K562 (cell line): ENCODE measurements at regions not wholly inside any gene's neighbourhood (a gene's known extent, or its start where the extent isn't known, plus 50 kb on each side); places are given as distances from the start of the nearest gene placed in this dataset.

Experiments used
- ATF7 ChIP-seq: fragments of 450-650 bp; IDR thresholded peaks from 2 replicates; pipeline ENCODE4 v1.7.1; 2014; ENCODE audit warnings: mild to moderate bottlenecking, moderate library complexity
- DMBX1 ChIP-seq: fragments of 250-450 bp; sonication (Bioruptor Pico); IDR thresholded peaks from 2 replicates; pipeline ENCODE4 v1.8.0; 2022; ENCODE audit warnings: inconsistent platforms, mild to moderate bottlenecking, moderate library complexity, borderline replicate concordance
- EZH2 ChIP-seq: IDR thresholded peaks from 2 replicates; pipeline ENCODE4 v1.6.1; 2012; ENCODE audit warnings: low read depth, mild to moderate bottlenecking, inconsistent platforms, low read length, borderline replicate concordance
- HDAC3 ChIP-seq: fragments of 450-650 bp; IDR thresholded peaks from 2 replicates; pipeline ENCODE4 v1.6.1; 2018; ENCODE audit warnings: borderline replicate concordance, mild to moderate bottlenecking, moderate library complexity; ENCODE audit not compliant: partially characterized antibody
- JUNB ChIP-seq: fragments of 450-650 bp; formaldehyde crosslinking; conservative IDR thresholded peaks from 2 replicates; pipeline ENCODE4 v1.4.0; 2020; ENCODE audit warnings: mild to moderate bottlenecking
- NUFIP1 ChIP-seq: fragments of 450-650 bp; IDR thresholded peaks from 2 replicates; pipeline ENCODE4 v1.6.1; 2018; ENCODE audit not compliant: partially characterized antibody
- RBM17 ChIP-seq: fragments of 200-400 bp; formaldehyde crosslinking; IDR thresholded peaks from 2 replicates; pipeline ENCODE4 v1.6.1; 2017; ENCODE audit warnings: low read depth, mild to moderate bottlenecking, low read length, borderline replicate concordance
- SP1 ChIP-seq: sonication (generic); formaldehyde crosslinking; IDR thresholded peaks from 2 replicates; pipeline ENCODE4 v1.8.1; 2022; ENCODE audit warnings: mild to moderate bottlenecking, missing genetic modification reagents
- SRSF3 ChIP-seq: fragments of 200-400 bp; formaldehyde crosslinking; IDR thresholded peaks from 2 replicates; pipeline ENCODE4 v1.6.1; 2016; ENCODE audit warnings: mild to moderate bottlenecking, low read length, moderate library complexity; ENCODE audit not compliant: insufficient read depth
- ZBTB17 ChIP-seq: fragments of 450-650 bp; formaldehyde crosslinking; IDR thresholded peaks from 2 replicates; pipeline ENCODE4 v1.4.0; 2020; ENCODE audit warnings: mild to moderate bottlenecking
- ZNF12 ChIP-seq: sonication (generic); formaldehyde crosslinking; IDR thresholded peaks from 2 replicates; pipeline ENCODE4 v1.4.0; 2020; ENCODE audit warnings: mild to moderate bottlenecking, missing genetic modification reagents
- ZNF140 ChIP-seq: fragments of 250-450 bp; sonication (Bioruptor Pico); IDR thresholded peaks from 2 replicates; pipeline ENCODE4 v1.8.0; 2021; ENCODE audit warnings: moderate library complexity, mild to moderate bottlenecking, inconsistent platforms
- ZNF212 ChIP-seq: fragments of 450-650 bp; formaldehyde crosslinking; IDR thresholded peaks from 2 replicates; pipeline ENCODE4 v1.4.0; 2020; ENCODE audit warnings: mild to moderate bottlenecking
- ZNF609 ChIP-seq: sonication (generic); formaldehyde crosslinking; IDR thresholded peaks from 2 replicates; pipeline ENCODE4 v1.8.1; 2023; ENCODE audit warnings: missing genetic modification reagents, mild to moderate bottlenecking, borderline replicate concordance
- TF ChIP-seq, protein P1 (sequence below): fragments of 450-650 bp; IDR thresholded peaks from 2 replicates; pipeline ENCODE4 v1.6.1; 2017; ENCODE audit warnings: antibody characterized with exemption
- TF ChIP-seq, protein P2 (sequence below): fragments of 450-650 bp; IDR thresholded peaks from 2 replicates; pipeline ENCODE4 v1.6.1; 2018; ENCODE audit warnings: mild to moderate bottlenecking, low read depth; ENCODE audit not compliant: partially characterized antibody
- TF ChIP-seq, protein P3 (sequence below), 2 experiments: fragments of 450-650 bp; IDR thresholded peaks; 2 replicates each; pipeline ENCODE4 v1.6.1; 2018; ENCODE audit warnings: mild to moderate bottlenecking in 2 of 2, low read depth in 1 of 2; ENCODE audit not compliant: partially characterized antibody in 2 of 2

GRCh38 chr3:126269354-126269753 lies 87.9 kb downstream of the KLF15 start (continued):
- TF ChIP-seq ZNF609 (CRISPR knock-in tag) (no peak), SRSF3 (no peak), NUFIP1 (no peak), ZBTB17 (no peak), RBM17 (no peak), EZH2 (no peak), JUNB (CRISPR knock-in tag) (0 out of 2 replicates have a peak, but pooled peaks have one; percentile 33), ATF7 (peak; percentile 93), HDAC3 (no peak), ZNF140 (CRISPR knock-in tag) (no peak), DMBX1 (CRISPR knock-in tag) (no peak), SP1 (no peak), ZNF212 (CRISPR knock-in tag) (no peak), ZNF12 (CRISPR knock-in tag) (no peak)
- TF ChIP-seq, protein P1, sequence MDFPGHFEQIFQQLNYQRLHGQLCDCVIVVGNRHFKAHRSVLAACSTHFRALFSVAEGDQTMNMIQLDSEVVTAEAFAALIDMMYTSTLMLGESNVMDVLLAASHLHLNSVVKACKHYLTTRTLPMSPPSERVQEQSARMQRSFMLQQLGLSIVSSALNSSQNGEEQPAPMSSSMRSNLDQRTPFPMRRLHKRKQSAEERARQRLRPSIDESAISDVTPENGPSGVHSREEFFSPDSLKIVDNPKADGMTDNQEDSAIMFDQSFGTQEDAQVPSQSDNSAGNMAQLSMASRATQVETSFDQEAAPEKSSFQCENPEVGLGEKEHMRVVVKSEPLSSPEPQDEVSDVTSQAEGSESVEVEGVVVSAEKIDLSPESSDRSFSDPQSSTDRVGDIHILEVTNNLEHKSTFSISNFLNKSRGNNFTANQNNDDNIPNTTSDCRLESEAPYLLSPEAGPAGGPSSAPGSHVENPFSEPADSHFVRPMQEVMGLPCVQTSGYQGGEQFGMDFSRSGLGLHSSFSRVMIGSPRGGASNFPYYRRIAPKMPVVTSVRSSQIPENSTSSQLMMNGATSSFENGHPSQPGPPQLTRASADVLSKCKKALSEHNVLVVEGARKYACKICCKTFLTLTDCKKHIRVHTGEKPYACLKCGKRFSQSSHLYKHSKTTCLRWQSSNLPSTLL: no peak
- TF ChIP-seq, protein P2, sequence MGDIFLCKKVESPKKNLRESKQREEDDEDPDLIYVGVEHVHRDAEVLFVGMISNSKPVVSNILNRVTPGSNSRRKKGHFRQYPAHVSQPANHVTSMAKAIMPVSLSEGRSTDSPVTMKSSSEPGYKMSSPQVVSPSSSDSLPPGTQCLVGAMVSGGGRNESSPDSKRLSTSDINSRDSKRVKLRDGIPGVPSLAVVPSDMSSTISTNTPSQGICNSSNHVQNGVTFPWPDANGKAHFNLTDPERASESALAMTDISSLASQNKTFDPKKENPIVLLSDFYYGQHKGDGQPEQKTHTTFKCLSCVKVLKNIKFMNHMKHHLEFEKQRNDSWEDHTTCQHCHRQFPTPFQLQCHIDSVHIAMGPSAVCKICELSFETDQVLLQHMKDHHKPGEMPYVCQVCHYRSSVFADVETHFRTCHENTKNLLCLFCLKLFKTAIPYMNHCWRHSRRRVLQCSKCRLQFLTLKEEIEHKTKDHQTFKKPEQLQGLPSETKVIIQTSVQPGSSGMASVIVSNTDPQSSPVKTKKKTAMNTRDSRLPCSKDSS: no peak
- TF ChIP-seq, protein P3, sequence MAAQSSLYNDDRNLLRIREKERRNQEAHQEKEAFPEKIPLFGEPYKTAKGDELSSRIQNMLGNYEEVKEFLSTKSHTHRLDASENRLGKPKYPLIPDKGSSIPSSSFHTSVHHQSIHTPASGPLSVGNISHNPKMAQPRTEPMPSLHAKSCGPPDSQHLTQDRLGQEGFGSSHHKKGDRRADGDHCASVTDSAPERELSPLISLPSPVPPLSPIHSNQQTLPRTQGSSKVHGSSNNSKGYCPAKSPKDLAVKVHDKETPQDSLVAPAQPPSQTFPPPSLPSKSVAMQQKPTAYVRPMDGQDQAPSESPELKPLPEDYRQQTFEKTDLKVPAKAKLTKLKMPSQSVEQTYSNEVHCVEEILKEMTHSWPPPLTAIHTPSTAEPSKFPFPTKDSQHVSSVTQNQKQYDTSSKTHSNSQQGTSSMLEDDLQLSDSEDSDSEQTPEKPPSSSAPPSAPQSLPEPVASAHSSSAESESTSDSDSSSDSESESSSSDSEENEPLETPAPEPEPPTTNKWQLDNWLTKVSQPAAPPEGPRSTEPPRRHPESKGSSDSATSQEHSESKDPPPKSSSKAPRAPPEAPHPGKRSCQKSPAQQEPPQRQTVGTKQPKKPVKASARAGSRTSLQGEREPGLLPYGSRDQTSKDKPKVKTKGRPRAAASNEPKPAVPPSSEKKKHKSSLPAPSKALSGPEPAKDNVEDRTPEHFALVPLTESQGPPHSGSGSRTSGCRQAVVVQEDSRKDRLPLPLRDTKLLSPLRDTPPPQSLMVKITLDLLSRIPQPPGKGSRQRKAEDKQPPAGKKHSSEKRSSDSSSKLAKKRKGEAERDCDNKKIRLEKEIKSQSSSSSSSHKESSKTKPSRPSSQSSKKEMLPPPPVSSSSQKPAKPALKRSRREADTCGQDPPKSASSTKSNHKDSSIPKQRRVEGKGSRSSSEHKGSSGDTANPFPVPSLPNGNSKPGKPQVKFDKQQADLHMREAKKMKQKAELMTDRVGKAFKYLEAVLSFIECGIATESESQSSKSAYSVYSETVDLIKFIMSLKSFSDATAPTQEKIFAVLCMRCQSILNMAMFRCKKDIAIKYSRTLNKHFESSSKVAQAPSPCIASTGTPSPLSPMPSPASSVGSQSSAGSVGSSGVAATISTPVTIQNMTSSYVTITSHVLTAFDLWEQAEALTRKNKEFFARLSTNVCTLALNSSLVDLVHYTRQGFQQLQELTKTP (IDR thresholded peaks at IDR 0.05; ENCODE audit: low read depth in 1 of 2, partially characterized antibody in 2 of 2): no peak
